ENCODE measurements at regions not wholly inside any gene's neighbourhood (a gene's known extent, or its start where the extent isn't known, plus 50 kb on each side); places are given as distances from the start of the nearest gene placed in this dataset.

- Histone ChIP-seq H3K79me2 (ENCODE audit: insufficient read depth, low read length) (no peaks in the 10 kb centered on the region), H3K27ac (ENCODE audit: extremely low read length, insufficient read depth, low read length) (no peak overlapping the region), H3K9me3 (ENCODE audit: low read length) (peaks cover 12% of the 10 kb centered on the region), H3K27me3 (ENCODE audit: control insufficient read depth in 1 of 2, insufficient read depth in 2 of 2, low read length in 2 of 2) (no peaks in the 10 kb centered on the region; a peak in 1 of 5 replicates), H3K9ac (ENCODE audit: insufficient read depth, low read depth, low read length) (no peak overlapping the region), H2AFZ (ENCODE audit: low read length) (no peak overlapping the region), H3K4me3 (replicated peaks in 1 of 3; ENCODE audit: insufficient read depth in 1 of 3, low read depth in 2 of 3, low read length in 3 of 3) (no peak overlapping the region), H3K4me1 (ENCODE audit: insufficient read depth, low read length) (no peaks in the 10 kb centered on the region), H3K36me3 (replicated peaks in 1 of 2; ENCODE audit: control insufficient read depth in 1 of 2, insufficient read depth in 2 of 2, low read length in 2 of 2) (no peaks in the 10 kb centered on the region), H4K20me1 (ENCODE audit: insufficient read depth, low read length) (no peaks in the 10 kb centered on the region), H3K4me2 (ENCODE audit: low read depth, low read length) (no peak overlapping the region)
- ATAC-seq: no peak
- CTCF ChIA-PET (ENCODE audit: low intra/inter-chr PET ratio, low total read pairs): no interaction called here
- TF ChIP-seq KDM1A (CRISPR knock-in tag; IDR thresholded peaks at IDR 0.05): no peak
- TF ChIP-seq MEF2D (CRISPR knock-in tag; IDR thresholded peaks at IDR 0.05): no peak
- TF ChIP-seq ZNF30 (CRISPR knock-in tag; IDR thresholded peaks at IDR 0.05): no peak
- no peak for TF ChIP-seq ZNF513 (CRISPR knock-in tag; conservative IDR thresholded peaks at IDR 0.05)
- no peak for TF ChIP-seq ZFP1 (CRISPR knock-in tag; IDR thresholded peaks at IDR 0.05)
- TF ChIP-seq TAF1 (CRISPR knock-in tag; IDR thresholded peaks at IDR 0.05): no peak
- TF ChIP-seq TP53 (CRISPR knock-in tag; conservative IDR thresholded peaks at IDR 0.05): no peak
- no peak for TF ChIP-seq BCLAF1 (IDR thresholded peaks at IDR 0.05)
- TF ChIP-seq TEAD2 (CRISPR knock-in tag; IDR thresholded peaks at IDR 0.05): no peak
- TF ChIP-seq ZNF792 (CRISPR knock-in tag; IDR thresholded peaks at IDR 0.05): no peak
- no peak for TF ChIP-seq ZNF367 (CRISPR knock-in tag; IDR thresholded peaks at IDR 0.05; ENCODE audit: borderline replicate concordance)
- POLR2A ChIA-PET: no interaction called here
- DNase-seq (ENCODE audit: low spot score): no peak
- WGBS (ENCODE audit: low lambda C conversion rate): 7% methylated on average over 3 of the region's 4 CpGs
- BruUV-seq (replicated peaks): no TSS peak
- in situ Hi-C loops (cut with HindIII; ENCODE audit: extremely low pct_ligation_motif_present, low pct_unique_long_range_greater_than_20kb) (no loop called here), intact Hi-C loops (cut with micrococcal nuclease; ENCODE audit: unreplicated experiment) (loop anchor here (5.0 kb wide), 1 partner anchor 1256 kb away; no protein-coding TSS in a partner anchor)
- no peak for FAIRE-seq
Observed at GRCh38 chr22:34333285-34333684, 413.0 kb upstream of the LARGE1 start.

All from HepG2 (cell line).